GM18517 (cell line): ENCODE measurements at regions not wholly inside any gene's neighbourhood (a gene's known extent, or its start where the extent isn't known, plus 50 kb on each side); places are given as distances from the start of the nearest gene placed in this dataset.

ENCODE experiments used
- ATAC-seq: cut with Tn5 transposase; IDR thresholded peaks from one replicate; pipeline ENCODE4 v1.9.1; 2021; ENCODE audit warnings: mild to moderate bottlenecking, moderate library complexity; ENCODE audit not compliant: unreplicated experiment

DNA sequence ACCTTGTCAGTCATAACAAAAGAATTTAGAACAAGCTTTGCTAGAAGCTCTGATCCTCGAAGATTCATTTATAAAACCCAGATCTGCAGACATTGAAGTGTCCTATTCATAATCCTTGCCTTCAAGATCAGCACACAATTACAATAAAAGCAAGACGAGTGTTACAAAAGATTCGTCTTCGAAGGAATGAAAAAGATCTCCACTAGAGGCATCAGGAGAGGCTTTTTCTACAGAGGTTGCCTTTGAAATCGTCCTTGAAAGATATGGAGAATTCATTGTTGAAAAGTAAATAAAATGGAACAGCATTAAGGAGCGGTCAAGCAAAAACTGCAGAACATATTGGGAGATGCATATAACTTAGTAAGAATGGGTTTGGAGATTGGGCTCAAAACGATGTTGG, 146.4 kb downstream of the BMP4 start:
- ATAC-seq = no peak

DNA sequence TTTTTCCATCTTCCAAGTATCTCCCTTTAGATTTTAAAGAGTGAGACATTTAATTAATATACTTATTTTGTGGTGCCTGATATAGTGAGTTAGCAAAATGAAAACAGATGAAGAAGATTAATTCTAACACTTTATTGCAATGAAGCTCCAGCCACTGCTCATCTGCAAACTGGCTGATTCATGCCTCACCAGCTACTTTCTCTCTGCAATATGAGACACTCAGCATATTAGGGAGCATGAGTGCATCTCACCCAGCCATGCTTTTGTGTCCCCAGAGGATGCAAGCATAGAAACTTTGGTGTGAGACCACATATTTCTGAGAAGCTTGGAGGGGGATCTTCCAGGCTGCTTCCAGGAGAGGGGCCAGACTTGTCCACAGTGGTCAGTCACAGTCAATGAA, 148.6 kb downstream of the BMP4 start:
- ATAC-seq = no peak

DNA sequence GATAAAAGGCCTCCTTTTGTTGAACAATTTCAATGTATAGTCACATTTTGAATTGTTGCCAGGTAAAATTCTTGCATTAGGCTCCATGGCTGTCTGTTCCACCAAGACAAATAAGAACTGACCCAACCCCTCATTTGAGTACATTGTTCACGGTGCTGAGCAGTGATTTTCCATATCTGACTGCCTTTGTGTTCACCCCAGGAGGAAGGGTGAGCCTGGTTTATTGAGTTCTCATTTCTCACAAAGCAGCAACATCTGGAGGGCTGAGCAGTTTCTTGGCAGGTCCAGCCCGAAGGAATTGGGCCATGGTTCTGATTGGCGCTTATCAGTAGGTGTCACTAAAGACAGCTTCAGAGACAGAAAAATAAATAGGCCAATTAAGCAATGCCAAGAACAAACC, 149.1 kb downstream of the BMP4 start:
- no peak for ATAC-seq

DNA sequence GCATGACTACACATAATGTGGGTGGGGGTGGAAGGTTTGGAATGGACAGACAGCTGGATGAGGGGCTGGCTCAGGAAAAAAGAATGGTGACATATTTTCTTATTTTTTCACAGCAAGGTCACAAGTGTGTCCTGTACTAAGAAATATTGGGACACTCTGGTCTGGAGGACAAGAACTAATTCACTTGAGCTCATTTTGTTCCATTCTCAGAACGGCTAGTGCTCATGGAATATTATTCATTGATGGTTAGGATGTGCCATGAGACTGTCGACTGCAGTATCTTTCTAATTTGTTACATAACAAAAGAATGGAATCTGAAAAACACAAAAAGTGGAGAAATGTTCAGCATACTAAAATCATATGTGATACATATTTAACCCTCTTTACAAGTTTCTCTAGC, 149.5 kb downstream of the BMP4 start:
- ATAC-seq = no peak

DNA sequence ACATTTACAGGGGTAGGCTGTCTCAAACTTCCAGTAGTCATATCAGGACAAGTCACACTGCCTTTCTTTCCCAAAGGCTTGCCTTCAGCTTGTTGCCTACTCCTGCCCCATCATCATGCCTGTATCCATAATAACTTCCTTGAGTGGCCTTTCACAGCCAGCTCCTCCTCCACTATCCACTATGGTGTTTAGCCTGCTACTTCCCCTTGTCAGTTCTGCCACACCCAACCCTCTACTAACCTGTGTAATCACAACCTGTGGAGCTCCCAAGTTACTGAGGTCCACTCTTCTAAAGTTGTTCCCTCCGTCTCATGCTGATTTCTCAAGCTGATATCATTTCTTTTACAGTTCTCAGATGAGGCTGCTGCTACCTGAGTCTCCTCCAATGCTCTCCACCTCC, 159.9 kb downstream of the BMP4 start:
- no peak for ATAC-seq

DNA sequence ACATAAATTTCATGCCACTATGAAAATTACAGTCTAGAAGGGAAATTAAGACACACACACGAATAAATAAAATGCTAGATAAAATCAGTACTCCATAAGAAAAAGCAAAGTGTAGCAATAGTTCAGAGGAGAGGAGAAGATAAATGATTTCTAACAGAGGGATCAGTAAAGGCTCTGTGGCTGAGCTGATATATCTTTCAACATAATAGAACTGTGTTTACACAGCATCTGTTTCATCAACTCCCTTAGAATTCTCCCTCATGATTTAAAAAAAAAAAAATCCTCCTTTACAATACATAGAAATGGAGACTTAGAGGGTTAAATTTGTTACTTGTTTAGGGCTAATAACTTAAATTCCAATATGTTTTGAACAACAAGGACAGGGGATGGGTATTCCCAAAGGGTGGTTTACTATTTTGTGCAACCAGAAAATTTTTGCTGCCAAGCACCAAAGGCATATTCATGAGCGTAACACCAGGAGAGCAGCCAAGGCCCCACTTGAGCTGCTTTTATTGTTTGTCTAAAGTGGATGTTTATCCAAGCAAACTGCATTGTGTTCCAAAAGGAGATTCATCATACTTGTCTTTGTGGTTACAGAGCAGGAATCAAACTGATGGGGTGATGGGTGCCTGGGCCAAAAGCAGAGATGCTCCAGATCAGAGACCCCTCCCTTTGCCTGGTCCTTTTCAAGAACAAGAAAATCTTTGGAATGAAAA, 162.7 kb downstream of the BMP4 start:
- ATAC-seq = no peak

DNA sequence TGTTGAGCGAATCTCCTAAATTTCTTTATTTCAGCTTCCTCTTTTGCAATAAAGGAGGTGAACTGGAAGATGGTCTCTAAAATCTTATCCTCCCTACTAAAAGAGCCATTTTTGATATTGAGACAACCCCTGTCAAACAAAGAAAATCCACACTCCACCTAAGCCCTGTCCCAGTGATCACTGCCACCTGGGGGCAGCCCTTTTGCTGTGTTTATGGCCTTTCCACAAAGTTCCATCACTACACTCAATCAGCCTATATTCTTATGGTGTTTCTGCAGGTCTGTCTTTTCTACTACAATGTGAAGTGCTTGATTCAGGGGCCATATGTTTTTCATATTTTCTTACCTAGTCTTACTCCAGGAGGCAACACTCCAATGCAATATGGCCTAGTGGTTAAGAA, 163.7 kb downstream of the BMP4 start:
- ATAC-seq = no peak

DNA sequence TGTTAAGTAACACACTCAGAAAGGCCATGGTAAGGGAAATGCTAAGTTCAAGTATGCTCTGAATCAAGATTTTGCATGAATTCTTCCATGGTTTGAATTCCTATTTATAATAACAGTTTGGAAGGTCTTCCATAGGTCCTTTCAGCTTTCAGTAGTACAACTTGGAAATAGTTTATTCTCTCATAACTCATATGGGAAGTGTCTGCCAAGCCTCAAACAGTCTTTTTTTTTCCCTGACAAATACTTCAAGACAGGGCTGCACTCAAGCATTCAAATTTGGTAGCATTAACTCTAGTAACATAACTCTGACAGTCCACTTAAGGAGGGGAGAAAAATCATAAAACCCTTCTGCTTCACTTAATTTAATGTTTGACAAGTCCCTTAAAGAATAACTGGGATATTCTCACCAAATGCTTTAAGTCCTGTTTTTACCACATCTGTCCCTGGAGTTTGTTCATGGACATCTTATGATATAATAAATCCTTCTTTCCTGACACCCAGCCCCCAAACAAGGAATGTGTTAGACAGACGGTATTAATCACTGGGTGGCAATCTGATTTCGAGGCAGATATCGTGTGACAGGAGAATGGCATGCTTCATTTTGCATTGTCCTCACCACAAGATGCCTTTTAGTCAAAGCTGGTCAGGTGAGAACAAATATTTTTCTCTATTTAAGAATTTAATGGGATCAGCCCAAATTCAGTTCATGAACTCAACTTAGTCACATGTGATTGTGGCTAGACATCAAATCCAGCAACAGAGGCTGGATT, 165.7 kb downstream of the BMP4 start:
- no peak for ATAC-seq

DNA sequence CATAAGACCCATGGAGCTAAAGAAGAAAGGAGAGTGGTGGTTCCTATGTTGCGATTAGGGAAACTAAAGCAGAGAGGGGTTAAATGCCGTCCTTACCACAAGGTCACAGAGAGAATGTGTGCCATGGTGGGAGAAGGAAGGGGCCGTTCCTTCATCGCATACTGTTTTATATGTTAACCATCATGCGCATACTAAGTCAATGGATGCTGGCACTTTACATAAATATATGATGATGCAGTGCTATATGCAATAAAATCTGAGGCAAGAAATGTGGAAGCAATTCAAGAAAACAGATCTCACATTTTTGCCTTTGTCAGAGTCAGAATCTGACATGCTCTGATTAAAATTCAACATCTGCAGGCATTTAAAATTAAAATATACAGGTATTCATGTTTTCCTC, 168.1 kb downstream of the BMP4 start:
- ATAC-seq = no peak

DNA sequence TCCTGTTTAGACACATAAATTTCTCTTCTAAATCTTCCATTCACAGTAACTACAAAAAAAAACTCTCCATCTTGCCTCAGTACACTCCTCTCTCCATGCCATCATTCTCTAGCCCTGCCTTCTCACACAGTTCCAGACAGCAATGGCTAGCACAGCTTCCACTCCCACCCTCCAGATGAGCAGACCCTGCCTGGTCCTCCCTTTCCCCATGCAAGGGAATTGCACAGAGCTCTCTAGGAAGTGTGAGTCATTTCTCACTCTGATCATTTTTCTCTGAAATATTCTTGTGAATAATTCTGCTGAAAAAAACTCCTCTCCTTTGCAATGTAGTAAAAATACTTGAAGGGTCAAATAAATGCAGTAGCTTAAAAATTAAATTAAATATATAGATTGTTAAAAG, 170.6 kb downstream of the BMP4 start:
- ATAC-seq = no peak

DNA sequence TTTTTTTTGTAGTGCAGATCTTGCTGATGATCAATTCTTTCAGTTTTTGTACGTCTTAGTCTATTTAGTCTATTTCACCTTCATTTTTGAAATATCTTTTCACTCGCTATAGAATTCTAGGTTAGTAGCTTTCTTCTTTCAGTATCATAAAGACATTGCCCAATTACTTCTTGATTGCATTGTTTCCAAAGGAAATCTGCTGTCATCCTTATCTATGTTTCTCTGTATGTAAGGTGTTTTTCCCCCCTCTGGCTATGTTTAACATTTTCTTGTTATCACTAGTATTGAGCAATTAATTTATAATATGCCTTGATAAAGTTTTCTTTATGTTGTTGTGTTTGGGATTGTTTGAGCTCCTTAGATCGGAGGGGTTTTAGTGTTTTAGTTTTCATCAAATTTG, 171.9 kb downstream of the BMP4 start:
- ATAC-seq = no peak

DNA sequence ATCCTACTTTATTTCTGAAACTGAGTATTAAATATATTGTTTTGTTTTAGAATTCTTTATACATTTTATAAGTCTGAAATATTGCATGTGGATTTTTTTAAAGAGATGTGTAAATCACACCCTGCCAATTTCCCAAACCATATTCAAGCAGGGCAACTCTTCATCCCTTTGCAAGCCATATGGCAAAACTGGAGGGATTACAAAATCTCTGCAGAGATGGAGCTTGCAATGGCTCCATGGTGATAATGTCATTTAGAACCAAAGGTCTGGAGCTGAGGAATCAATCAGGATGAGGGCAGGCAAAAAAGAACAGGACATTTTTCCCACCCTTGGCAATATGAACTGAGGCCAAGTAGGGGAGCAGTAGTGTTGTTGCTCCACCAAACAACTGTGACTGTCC, 173.4 kb downstream of the BMP4 start:
- no peak for ATAC-seq

DNA sequence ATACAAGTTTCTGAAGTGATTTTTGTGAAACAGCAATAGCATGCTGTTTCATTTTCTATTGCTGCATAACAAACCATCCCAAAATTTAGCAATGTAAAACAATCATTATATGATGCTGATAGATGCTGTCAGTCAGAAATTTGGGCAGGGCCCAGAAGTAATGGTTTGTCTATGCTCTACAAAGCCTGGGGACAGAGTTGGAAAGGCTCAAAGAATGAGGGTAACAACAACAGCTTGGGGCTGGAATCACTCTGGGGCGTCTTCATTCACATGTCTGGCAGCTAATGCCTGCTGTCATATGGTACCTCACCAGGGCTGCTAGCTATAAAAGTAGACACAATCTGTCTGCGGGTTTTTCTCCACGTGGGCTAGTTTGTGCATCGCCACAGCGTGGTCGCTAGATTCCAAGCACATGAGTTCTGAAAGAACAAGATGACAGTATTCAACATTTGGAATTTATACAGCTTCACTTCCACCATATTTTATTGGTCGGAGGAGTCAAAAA, 176.5 kb downstream of the BMP4 start:
- ATAC-seq = no peak

DNA sequence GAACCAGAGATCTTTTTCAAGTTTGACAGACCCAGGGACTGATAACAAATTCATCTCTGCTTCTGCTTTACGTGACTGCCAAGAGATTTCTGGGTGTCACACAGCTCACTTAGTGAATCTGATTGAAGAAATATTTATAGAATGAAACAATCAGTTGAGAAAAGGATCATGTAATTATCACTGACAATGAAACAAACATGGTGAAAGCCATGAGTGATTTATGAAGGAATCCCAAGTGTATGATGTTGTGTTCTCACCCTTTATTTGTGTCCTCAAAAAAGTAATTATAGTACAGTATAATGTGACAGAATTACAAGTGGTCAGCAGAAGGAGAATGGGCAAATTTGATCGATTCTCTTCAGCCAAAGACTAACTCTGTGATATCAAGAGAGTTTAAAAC, 177.3 kb downstream of the BMP4 start:
- no peak for ATAC-seq

DNA sequence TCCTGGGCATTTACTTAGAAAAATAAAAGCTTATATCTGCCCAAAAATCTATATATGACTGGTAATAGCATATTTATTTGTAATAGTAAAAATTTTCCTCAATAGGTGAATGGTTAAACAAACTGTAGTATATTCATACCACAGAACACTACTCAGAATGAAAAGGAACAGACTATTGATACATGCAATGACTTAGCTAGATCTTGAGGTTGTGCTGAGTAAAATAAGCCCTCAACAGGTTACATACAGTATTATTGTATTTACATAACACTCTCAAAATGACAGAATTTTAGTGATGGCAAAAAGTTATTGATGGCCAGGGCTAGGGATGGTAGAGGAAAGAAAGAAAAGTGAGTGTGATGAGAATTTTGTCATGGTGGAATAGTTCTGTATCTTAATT, 178.4 kb downstream of the BMP4 start:
- ATAC-seq = no peak

DNA sequence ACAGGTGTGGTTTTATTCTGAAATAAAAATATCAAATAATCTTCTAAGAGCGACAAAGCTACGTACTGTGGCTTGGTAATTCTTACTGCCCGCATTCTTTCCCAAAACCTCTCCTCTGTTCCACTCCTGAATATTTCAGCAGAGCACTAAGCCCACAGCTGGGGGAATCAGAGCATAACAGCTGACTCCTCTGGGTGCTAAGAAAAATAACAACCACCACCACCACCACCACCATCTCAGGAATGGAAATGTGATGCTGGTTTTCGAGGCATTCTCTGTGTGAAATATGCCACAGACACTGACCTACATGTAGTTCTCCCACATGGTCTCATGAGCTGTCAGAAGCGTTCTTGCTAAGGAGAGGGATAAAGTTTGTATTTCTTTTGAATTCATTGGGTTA, 183.7 kb downstream of the BMP4 start:
- ATAC-seq = no peak

DNA sequence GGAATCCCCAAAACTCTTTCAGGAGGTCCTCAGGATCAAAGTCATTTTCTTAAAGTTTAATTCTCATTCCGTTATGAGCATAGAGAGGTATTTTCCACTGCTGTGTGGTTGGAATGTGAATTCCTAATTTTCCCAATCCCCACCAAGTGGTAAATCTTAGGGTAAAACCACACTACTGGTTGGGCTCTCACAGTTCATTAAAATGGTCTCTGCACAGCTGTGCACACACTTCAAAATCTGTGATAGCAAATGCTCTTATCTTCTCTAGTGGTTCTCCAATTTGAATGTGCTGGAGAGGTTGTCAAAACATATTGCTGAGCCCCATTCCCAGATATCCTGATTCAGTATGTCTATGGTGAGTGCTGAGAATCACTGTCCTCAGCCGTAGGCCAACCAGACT, 189.1 kb downstream of the BMP4 start:
- ATAC-seq = no peak

DNA sequence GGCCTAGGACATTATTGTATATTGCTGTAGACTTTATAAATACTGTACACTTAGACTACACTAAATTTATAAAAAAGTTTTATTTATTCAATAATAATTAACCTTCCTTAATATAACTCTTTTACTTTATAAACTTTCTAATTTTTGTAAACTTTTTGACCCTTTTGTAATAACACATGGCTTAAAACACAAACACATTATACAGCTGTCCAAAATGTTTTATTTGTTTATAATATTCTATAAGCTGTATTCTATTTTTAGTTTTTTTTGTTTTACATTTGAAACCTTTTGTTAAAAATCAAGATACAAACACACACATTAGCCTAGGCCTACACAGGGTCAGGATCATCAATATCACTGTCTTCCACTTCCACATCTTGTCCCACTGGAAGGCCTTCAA, 190.0 kb downstream of the BMP4 start:
- ATAC-seq = no peak

DNA sequence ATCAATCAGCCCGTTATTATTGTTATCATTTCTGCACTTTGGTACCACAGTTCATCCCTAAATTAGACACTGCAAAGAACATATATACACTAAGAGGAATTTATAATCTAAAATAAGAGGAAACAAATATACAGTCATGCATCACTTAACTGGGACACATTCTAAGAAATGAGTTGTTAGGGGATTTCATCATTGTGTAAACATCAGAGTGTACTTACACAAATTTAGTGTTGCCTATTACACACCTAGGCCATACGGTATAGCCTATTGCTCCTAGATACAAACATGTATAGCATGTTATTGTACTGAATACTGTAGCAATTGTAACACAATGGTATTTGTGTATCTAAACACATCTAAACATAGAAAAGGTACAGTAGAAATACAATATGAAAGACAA, 190.5 kb downstream of the BMP4 start:
- ATAC-seq = no peak

DNA sequence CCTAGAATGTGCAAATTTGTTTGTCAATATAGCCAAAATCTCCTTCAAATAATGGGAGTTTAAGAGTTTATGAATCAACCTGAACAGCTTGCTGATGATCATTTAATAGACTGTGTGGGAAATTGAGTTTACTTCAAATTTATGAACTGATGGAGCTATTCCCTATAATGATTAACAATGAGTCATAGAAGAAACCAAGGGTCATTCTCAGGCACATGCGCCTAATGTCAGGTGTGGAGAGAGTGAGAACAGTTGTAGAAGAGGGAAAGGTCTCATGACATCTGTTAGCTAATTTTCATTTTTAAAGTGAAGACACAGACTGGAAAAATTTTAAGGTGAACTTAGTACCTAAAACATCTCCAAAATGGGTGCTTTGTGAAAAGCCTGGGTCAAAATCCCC, 191.8 kb downstream of the BMP4 start:
- no peak for ATAC-seq

DNA sequence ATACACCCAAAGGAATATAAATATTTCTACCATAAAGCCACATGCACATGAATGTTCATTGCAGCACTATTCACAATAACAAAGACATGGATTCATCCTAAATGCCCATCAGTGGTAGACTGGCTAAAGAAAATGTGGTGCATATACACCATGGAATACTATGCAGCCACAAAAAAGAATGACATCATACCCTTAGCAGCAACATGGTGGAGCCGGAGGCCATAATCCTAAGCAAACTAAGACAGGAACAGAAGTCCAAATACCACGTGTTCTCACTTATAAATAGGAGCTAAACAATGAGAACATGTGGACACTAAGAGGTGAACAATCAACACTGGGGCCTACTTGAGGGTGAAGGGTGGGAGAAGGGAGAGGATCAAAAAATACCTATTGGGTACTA, 198.5 kb downstream of the BMP4 start:
- no peak for ATAC-seq

DNA sequence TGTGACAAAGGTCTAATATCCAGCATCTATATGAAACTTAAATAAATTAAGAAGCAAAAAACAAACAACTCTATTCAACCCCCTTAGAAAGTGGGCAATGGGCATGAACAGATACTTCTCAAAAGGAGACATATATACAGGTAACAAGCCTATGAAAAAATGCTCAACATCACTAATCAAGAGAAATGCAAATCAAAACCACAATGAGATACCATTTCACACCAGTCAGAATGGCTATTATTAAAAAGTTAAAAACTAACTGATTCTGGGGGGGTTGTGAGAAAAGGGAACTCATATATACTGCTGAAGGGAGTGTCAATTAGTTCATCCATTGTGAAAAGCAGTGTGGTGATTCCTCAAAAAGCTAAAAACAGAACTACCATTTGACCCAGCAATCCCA, 198.9 kb downstream of the BMP4 start:
- ATAC-seq = no peak

DNA sequence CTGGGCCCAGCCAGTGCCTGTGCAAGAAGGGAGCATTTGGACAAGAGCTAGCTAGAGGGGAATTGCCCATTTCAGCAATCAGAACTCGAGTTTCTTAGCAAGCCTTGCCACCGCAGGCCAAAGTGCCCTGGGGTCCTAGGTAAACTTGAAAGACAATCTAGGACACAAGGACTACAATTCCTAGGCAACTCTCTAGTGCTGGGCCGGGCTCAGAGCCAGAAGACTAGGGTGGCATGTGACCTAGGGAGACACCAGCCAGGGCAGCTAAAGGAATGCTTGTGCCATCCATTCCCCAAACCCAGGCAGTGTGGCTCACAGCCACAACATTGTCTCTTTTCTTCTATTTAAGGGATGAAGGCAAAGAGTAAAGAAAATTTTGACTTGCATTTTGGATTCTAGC, 205.0 kb downstream of the BMP4 start:
- ATAC-seq = no peak
